HG03060 (cell line): ENCODE measurements at regions not wholly inside any gene's neighbourhood (a gene's known extent, or its start where the extent isn't known, plus 50 kb on each side); places are given as distances from the start of the nearest gene placed in this dataset.

Experiments used
- ATAC-seq: cut with Tn5 transposase; IDR thresholded peaks from one replicate; pipeline ENCODE4 v1.9.1; 2021; ENCODE audit warnings: low read depth, moderate number of reproducible peaks; ENCODE audit not compliant: unreplicated experiment

GRCh38 chr5:74120585-74120984, 494.6 kb downstream of the ARHGEF28 start:
- no peak for ATAC-seq

- ATAC-seq = no peak
Measured at GRCh38 chr5:74118071-74118470, 492.1 kb downstream of the ARHGEF28 start.

GRCh38 chr5:74116984-74117383, 491.0 kb downstream of the ARHGEF28 start:
- ATAC-seq = no peak

GRCh38 chr5:74116266-74116665, 490.3 kb downstream of the ARHGEF28 start:
- ATAC-seq = no peak

- ATAC-seq = no peak
Measured at GRCh38 chr5:74113927-74114326, 487.9 kb downstream of the ARHGEF28 start.

GRCh38 chr5:74113196-74113540, 487.2 kb downstream of the ARHGEF28 start:
- no peak for ATAC-seq

GRCh38 chr5:74112372-74113195, 486.6 kb downstream of the ARHGEF28 start:
- ATAC-seq = no peak

- no peak for ATAC-seq
Measured at GRCh38 chr5:74111764-74112163, 485.8 kb downstream of the ARHGEF28 start.

- ATAC-seq = no peak
Measured at GRCh38 chr5:74109344-74109743, 483.3 kb downstream of the ARHGEF28 start.

GRCh38 chr5:74107899-74108298, 481.9 kb downstream of the ARHGEF28 start:
- no peak for ATAC-seq

GRCh38 chr5:74105126-74105780, 479.3 kb downstream of the ARHGEF28 start:
- no peak for ATAC-seq

GRCh38 chr5:74103131-74104023, 477.4 kb downstream of the ARHGEF28 start:
- ATAC-seq = no peak

GRCh38 chr5:74100268-74100665, 474.3 kb downstream of the ARHGEF28 start:
- ATAC-seq = no peak

GRCh38 chr5:74099538-74100267, 473.7 kb downstream of the ARHGEF28 start:
- no peak for ATAC-seq

- no peak for ATAC-seq
Measured at GRCh38 chr5:74098941-74099340, 472.9 kb downstream of the ARHGEF28 start.

- no peak for ATAC-seq
Measured at GRCh38 chr5:74098456-74098855, 472.5 kb downstream of the ARHGEF28 start.

GRCh38 chr5:74096325-74096724, 470.3 kb downstream of the ARHGEF28 start:
- ATAC-seq = no peak

GRCh38 chr5:74095871-74096270, 469.9 kb downstream of the ARHGEF28 start:
- ATAC-seq = no peak

- no peak for ATAC-seq
Measured at GRCh38 chr5:74094782-74095108, 468.7 kb downstream of the ARHGEF28 start.

- no peak for ATAC-seq
Measured at GRCh38 chr5:74094096-74094781, 468.2 kb downstream of the ARHGEF28 start.
